Right cardiac atrium (tissue), 5 donors: ENCODE measurements at regions not wholly inside any gene's neighbourhood (a gene's known extent, or its start where the extent isn't known, plus 50 kb on each side); places are given as distances from the start of the nearest gene placed in this dataset.

Source experiments
- ATAC-seq, 2 donors: fragments of 200-7000 bp; cut with Tn5 transposase; one replicate each; pipeline versions ENCODE4 v1.8.0 to v1.9.1; 2020; ENCODE audit warnings: moderate library complexity in 2 of 2, mild to moderate bottlenecking in 1 of 2
- DNase-seq, 3 donors: peaks; one replicate each; pipeline ENCODE4 v3.0.0-alpha.2; 2020
- H3K27ac ChIP-seq: one replicate; pipeline ENCODE4 v1.5.1; 2013; ENCODE audit warnings: mild to moderate bottlenecking, low read length, control low read depth, moderate library complexity
- H3K27me3 ChIP-seq: one replicate; pipeline ENCODE4 v1.6.1; 2013; ENCODE audit not compliant: control insufficient read depth, insufficient read depth
- H3K4me1 ChIP-seq: one replicate; pipeline ENCODE4 v1.6.1; 2013; ENCODE audit warnings: low read length; ENCODE audit not compliant: control insufficient read depth, insufficient read depth
- H3K4me3 ChIP-seq: one replicate; pipeline ENCODE4 v1.5.1; 2013; ENCODE audit warnings: low read length, control low read depth
- H3K9me3 ChIP-seq: one replicate; pipeline ENCODE4 v1.6.1; 2013; ENCODE audit warnings: low read length; ENCODE audit not compliant: control insufficient read depth
- WGBS: extraction: QIAGEN DNeasy Blood & Tissue Kit; methylation state at CpG from one replicate; pipeline ENCODE4 v1.1.7; 2013; 5-methylcytosine and 5-hydroxymethylcytosine counted together
- intact Hi-C, 4 donors: fragments of 100-400 bp; cut with DNase I; formaldehyde crosslinking; loops; one replicate each; pipeline versions ENCODE4 v1.11.0 to v1.14.0; 2022 to 2023
- donor health status: healthy with polysubstance abuse.
- donor health status: DM: no; HTN: yes; CAD: no.
- donor health status: DM: no; HTN: no; CAD: no.
- donor health status: DM: no; HTN: yes; CAD: no; lungs with severe emphysema.
- donor health status: DM: yes; HTN: yes; CAD: no.

DNA sequence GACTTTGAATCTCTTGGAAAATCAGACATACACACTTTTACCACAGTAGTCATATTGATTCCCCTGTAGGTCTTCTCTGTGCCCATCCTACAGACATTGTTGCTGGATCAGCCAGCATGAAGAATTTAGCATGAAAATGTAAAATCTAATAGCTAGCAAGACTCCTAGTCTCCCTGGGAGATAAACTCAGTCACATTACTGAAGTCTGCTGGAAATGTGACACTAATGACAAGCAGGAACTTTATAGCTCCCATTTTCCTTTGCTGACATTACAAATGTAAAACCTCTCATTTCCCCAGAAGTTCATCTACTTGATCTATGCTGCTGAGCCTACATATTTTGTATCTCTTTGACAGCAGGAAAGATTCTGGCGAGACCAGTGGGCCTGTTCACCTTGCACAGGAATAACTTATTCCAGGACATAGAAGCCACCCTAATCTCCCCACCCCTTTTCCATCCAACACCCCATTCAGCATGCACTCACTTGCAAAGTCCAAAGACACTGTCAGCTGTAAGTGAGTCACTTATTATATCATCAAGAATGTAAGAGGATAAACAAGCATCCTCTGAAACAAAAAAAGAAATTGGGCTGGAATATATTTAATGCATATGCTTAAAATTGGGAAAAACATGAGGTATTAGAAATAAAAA is 648.3 kb upstream of the PKDCC start:
- Histone ChIP-seq H3K27ac (no peak overlapping the region), H3K9me3 (no peaks in the 10 kb centered on the region), H3K4me3 (no peak overlapping the region), H3K4me1 (no peaks in the 10 kb centered on the region), H3K27me3 (no peaks in the 10 kb centered on the region)
- WGBS, result 82% methylated on average over 1 of the region's 1 CpG
- ATAC-seq (no peak), DNase-seq (no peak)
- intact Hi-C loops, result loop anchor here in 1 of 4 donors (10.0 kb wide), 1 partner anchor 385 kb away; no protein-coding TSS in a partner anchor

DNA sequence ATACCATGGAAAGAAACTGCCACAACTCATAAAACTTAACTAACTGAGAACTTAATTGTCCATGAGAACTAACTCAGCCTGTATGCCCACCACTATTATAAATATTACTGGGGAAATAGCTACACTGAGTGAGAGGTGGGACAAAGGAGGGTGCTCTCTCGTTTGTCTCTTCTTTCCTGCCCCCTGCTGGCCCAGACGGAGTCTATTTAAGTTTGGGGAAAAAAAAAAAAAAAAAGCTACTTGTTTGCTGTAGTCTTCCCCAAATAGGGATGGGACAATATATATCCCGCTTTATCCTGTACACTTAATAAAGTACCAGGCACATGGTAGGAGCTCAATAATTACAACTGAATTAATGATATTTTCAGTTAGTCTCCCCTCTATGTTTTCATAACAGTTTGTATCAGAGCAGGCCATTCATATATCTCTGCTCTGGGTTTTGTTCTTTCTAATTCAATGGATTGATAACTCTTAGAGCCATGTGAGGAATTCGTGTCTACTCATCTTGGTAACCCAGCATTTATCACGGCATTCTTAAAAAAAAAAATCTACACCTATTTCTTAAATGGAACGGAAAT is 647.6 kb upstream of the PKDCC start:
- intact Hi-C loops, result loop anchor here in 1 of 4 donors (10.0 kb wide), 1 partner anchor 385 kb away; no protein-coding TSS in a partner anchor
- no peak for DNase-seq
- 63% methylated on average over 6 of the region's 6 CpGs for WGBS

DNA sequence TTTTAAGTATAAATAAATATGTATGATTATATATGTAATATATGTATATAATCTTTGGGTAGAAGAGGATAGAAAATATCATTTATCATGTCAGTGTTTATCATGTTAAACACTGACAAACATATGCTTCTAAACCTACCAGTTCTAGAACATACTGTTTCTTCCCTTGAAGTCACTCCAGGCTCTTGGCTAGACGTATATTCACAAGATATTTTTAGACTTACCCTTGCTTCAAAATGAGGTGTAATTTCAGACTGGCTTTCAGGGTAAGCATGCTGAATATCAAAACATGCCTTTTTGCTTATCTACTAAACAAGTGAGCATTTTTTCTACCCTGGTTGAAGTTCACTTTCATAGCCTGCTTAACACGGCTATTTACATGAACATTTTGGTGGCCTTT is 642.4 kb upstream of the PKDCC start:
- 48% methylated on average over 2 of the region's 2 CpGs for WGBS
- DNase-seq (no peak), ATAC-seq (no peak)
- no peak overlapping the region for H3K4me3 ChIP-seq
- H3K27me3 ChIP-seq, result no peaks in the 10 kb centered on the region
- no peaks in the 10 kb centered on the region for H3K4me1 ChIP-seq
- no peaks in the 10 kb centered on the region for H3K9me3 ChIP-seq
- no peak overlapping the region for H3K27ac ChIP-seq
- intact Hi-C loops, result loop anchor here in 1 of 4 donors (10.0 kb wide), 1 partner anchor 379 kb away; no protein-coding TSS in a partner anchor

More for the DNA sequence above, 647.6 kb upstream of the PKDCC start:
- no peak for ATAC-seq
- Histone ChIP-seq H3K9me3 (no peaks in the 10 kb centered on the region), H3K4me3 (no peak overlapping the region), H3K27ac (no peak overlapping the region), H3K27me3 (no peaks in the 10 kb centered on the region), H3K4me1 (no peaks in the 10 kb centered on the region)

DNA sequence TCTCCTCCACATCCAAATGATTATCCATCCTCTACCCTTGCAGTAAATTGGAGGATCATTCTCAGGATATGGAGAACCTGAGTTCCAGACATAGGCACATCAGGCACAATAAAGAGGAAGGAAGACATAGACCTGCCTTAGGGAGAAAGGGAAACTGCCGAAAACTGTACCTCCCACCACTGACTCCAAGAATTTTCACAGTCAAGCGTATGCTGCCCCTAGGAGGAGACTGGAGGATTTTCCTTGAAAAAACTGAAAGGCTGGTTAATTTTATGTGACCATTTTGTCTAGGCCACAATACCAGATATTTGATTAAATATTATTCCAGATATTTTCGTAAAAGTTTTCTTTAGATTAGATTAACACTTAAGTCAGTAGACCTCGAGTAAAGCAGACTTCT is 638.5 kb upstream of the PKDCC start:
- Histone ChIP-seq H3K4me3 (no peak overlapping the region), H3K9me3 (no peaks in the 10 kb centered on the region), H3K27me3 (no peaks in the 10 kb centered on the region), H3K4me1 (no peaks in the 10 kb centered on the region), H3K27ac (no peak overlapping the region)
- intact Hi-C loops, result loop anchor here in 1 of 4 donors (10.0 kb wide), 1 partner anchor 375 kb away; no protein-coding TSS in a partner anchor
- DNase-seq (no peak), ATAC-seq (no peak)
- 85% methylated on average over 4 of the region's 4 CpGs for WGBS

DNA sequence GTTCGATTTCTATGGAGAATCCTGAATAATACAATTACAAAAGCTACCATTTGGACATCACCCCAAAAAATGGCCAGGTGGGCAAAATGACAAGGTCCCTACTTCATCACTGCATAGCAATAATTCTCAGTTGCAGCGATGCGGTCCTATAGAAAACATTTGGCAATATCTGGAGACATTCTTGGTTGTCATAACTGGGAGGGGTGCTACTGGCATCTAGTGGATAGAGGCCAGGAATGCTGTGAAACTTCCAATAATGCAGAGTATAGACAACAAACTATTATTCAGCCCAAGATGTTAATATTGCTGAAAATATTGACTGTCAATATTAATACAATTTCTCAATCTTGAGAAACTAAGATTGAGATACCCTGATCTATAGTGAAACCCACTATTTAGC is 637.8 kb upstream of the PKDCC start:
- WGBS, result 87% methylated on average over 3 of the region's 3 CpGs

DNA sequence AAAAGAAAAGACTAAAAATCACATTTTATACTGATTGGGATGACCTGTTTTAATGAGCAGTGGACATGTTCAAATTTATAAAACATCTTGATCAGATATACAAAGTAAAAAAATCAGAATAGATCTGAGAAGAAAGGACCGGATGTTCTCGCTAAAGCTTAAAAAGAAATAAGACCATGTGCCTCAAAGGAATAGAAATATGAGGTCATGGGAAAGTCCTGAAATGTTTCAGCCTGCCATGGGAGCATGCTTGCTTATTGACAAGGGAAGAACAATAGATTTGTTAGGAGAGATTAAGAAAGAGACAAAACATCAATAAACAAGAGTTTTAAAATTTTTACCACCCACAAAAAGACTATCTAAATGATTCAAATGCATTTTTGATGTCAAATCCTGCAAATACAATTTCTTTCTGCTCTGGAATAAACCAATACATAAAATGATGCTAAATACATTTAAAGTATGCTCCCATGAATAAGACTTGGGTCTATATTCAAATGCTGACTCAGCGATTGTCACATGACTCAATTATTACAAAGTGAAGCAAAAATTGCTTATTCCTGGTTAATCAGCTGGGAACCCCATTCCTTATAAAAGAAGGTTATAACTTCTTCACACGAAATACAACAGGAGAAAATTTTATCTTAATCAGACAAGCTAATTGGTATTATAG is 633.9 kb upstream of the PKDCC start:
- Histone ChIP-seq H3K4me1 (no peaks in the 10 kb centered on the region), H3K27me3 (no peaks in the 10 kb centered on the region), H3K27ac (no peak overlapping the region), H3K9me3 (no peaks in the 10 kb centered on the region), H3K4me3 (no peak overlapping the region)
- DNase-seq, result no peak
- 50% methylated on average over 4 of the region's 4 CpGs for WGBS
- intact Hi-C loops, result loop anchor here in 2 of 4 donors (10.0 kb wide), 2 partner anchors 281 to 291 kb away; no protein-coding TSS in a partner anchor
- ATAC-seq, result no peak

More for the DNA sequence above, 637.8 kb upstream of the PKDCC start:
- H3K27me3 ChIP-seq, result no peaks in the 10 kb centered on the region
- ATAC-seq, result no peak
- no peak overlapping the region for H3K4me3 ChIP-seq
- no peaks in the 10 kb centered on the region for H3K4me1 ChIP-seq
- no peaks in the 10 kb centered on the region for H3K9me3 ChIP-seq
- no peak for DNase-seq
- no peak overlapping the region for H3K27ac ChIP-seq
- intact Hi-C loops, result loop anchor here in 2 of 4 donors (10.0 kb wide), 2 partner anchors 285 to 295 kb away; no protein-coding TSS in a partner anchor

DNA sequence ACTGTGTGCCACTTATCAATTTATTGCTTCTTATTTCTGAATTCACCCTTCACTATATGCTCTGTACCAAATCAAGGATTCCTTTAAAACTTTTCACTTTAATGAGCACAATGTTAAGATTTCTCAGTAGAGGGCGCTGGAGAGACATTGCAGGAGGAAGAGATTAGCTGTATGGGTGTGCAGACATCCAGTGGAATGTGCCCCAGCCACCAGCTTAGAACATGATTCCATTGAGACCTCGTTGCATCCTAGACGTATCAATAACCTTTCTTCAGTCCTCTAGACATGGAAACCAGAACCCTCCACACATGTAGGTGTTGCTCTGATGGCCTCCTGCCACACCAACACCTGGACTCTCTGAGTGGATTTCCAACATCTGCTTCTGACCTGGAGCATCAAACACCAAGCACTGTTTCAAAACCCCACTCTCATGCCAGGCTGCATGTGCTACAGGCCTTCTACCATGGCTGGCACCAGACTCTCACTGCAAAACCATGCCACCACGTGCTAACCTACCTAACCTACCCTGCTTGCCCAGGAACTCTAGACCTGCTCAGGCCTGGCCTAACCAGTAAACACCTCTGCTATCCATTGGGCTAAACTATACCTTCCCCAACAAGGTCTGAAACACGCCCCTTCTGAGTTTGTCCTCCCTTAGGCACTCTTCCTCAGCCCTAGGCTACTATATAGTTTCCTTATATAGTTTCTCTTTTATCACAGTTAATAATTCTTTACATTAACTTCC is 633.2 kb upstream of the PKDCC start:
- intact Hi-C loops, result loop anchor here in 2 of 4 donors (10.0 kb wide), 2 partner anchors 280 to 290 kb away; no protein-coding TSS in a partner anchor
- no peaks in the 10 kb centered on the region for H3K27me3 ChIP-seq
- ATAC-seq (peak in 1 of 2 donors; percentile 29), DNase-seq (no peak)
- WGBS, result 63% methylated on average over 5 of the region's 5 CpGs
- no peaks in the 10 kb centered on the region for H3K9me3 ChIP-seq
- no peaks in the 10 kb centered on the region for H3K4me1 ChIP-seq
- H3K27ac ChIP-seq, result no peak overlapping the region
- no peak overlapping the region for H3K4me3 ChIP-seq

DNA sequence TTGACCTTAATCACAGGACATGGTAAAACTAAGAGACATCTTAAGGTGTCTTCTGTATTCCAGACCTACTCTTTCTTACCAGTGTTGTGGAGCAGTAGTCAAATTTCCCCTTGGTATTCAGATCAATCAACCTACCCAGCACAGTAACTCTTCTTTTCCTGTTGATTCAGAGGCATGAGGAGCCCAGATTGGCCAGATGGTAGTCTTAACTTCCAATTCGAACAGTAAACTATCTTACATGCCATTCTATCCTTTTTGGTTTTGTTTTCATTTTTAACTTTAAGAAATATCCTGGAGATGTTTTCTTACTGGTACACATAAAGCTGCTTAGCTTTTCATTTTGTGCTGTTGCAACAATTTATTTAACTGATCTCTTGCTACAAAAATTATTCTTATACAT is 630.3 kb upstream of the PKDCC start:
- H3K27me3 ChIP-seq, result no peaks in the 10 kb centered on the region
- no peak overlapping the region for H3K4me3 ChIP-seq
- intact Hi-C loops, result loop anchor here in 2 of 4 donors (10.0 kb wide), 2 partner anchors 277 to 287 kb away; no protein-coding TSS in a partner anchor
- no peak overlapping the region for H3K27ac ChIP-seq
- no peaks in the 10 kb centered on the region for H3K9me3 ChIP-seq
- 72% methylated on average over 1 of the region's 1 CpG for WGBS
- DNase-seq (no peak), ATAC-seq (no peak)
- no peaks in the 10 kb centered on the region for H3K4me1 ChIP-seq

DNA sequence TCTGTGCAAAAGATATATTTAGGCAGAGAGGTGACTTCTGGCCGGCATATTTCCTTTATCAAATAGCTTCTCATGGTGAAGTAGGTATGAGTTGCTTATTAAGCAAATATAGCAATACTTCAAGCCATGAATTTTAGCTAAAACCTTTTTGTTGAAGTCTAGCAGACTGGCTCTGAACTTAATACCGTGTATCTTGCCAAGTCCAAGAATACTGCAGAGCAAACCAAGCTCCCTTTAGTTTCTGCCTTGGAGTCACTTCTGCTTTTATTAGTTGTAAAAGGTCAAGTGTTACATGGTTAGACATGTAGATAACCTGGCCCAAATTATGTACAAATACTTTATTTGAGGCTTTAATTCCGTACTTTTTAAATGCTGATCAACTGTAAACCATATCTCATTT is 627.6 kb upstream of the PKDCC start:
- Histone ChIP-seq H3K27ac (no peak overlapping the region), H3K9me3 (no peaks in the 10 kb centered on the region), H3K4me1 (no peaks in the 10 kb centered on the region), H3K27me3 (no peaks in the 10 kb centered on the region), H3K4me3 (no peak overlapping the region)
- DNase-seq (no peak), ATAC-seq (no peak)
- 43% methylated on average over 3 of the region's 3 CpGs for WGBS
- intact Hi-C loops, result no loop called here

DNA sequence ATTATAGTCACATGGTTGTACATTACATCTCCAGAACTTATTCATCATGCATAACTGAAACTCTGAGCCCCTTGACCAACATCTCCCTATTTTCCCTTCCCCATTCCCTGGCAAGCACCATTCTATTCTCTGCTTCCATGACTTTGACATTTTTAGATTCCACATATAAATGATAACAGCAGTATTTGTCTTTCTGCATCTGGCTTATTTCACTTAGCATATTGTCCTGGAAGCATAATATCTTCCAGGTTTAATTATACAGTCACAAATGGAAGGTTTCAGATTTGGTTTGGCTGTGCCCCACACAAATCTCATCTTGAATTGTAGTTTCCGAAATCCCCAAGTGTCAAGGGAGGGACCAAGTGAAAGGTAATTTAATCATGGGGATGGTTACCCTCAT is 626.9 kb upstream of the PKDCC start:
- no peaks in the 10 kb centered on the region for H3K27me3 ChIP-seq
- H3K4me1 ChIP-seq, result no peaks in the 10 kb centered on the region
- no peak for DNase-seq
- no peak overlapping the region for H3K27ac ChIP-seq
- intact Hi-C loops, result no loop called here
- ATAC-seq, result no peak
- 78% methylated on average over 1 of the region's 1 CpG for WGBS
- H3K4me3 ChIP-seq, result no peak overlapping the region
- H3K9me3 ChIP-seq, result no peaks in the 10 kb centered on the region
